ENCODE measurements at regions not wholly inside any gene's neighbourhood (a gene's known extent, or its start where the extent isn't known, plus 50 kb on each side); places are given as distances from the start of the nearest gene placed in this dataset.

- peaks cover 6% of the 10 kb centered on the region for H3K4me1 ChIP-seq
- H3K4me3 ChIP-seq, result no peak overlapping the region
- ATAC-seq (no peak), DNase-seq (no peak)
- 63 to 68% methylated on average over 2 of the region's 2 CpGs for WGBS, 2 donors
- intact Hi-C loops (cut with DNase I), result no loop called here
- no peaks in the 10 kb centered on the region for H3K9me3 ChIP-seq
- H3K36me3 ChIP-seq (replicated peaks in 1 of 2; ENCODE audit: insufficient read depth in 1 of 2, low read depth in 2 of 2), result no peaks in the 10 kb centered on the region
- H3K27ac ChIP-seq, result no peak overlapping the region
- no peaks in the 10 kb centered on the region for H3K27me3 ChIP-seq
- TF ChIP-seq POLR2A (IDR thresholded peaks at IDR 0.05) (no peak), CTCF (IDR thresholded peaks at IDR 0.05) (no peak)
Measured at GRCh38 chr5:103369125-103370120, 110.9 kb downstream of the MACIR start.

GRCh38 chr5:103367702-103368101 is 109.1 kb downstream of the MACIR start:
- WGBS, 2 donors, result 75 to 77% methylated on average over 2 of the region's 2 CpGs
- TF ChIP-seq POLR2A (IDR thresholded peaks at IDR 0.05), result no peak
- TF ChIP-seq CTCF (IDR thresholded peaks at IDR 0.05), result no peak
- H3K9me3 ChIP-seq, result no peaks in the 10 kb centered on the region
- no peak overlapping the region for H3K27ac ChIP-seq
- H3K4me1 ChIP-seq, result no peaks in the 10 kb centered on the region
- no peaks in the 10 kb centered on the region for H3K36me3 ChIP-seq (replicated peaks in 1 of 2; ENCODE audit: insufficient read depth in 1 of 2, low read depth in 2 of 2)
- H3K27me3 ChIP-seq, result no peaks in the 10 kb centered on the region
- DNase-seq (no peak), ATAC-seq (no peak)
- intact Hi-C loops (cut with DNase I), result no loop called here
- no peak overlapping the region for H3K4me3 ChIP-seq

GRCh38 chr5:103366918-103367549 is 108.5 kb downstream of the MACIR start:
- intact Hi-C loops (cut with DNase I), result no loop called here

GRCh38 chr5:103364074-103364473 is 105.5 kb downstream of the MACIR start:
- no peaks in the 10 kb centered on the region for H3K9me3 ChIP-seq
- H3K36me3 ChIP-seq (replicated peaks in 1 of 2; ENCODE audit: insufficient read depth in 1 of 2, low read depth in 2 of 2), result no peaks in the 10 kb centered on the region
- intact Hi-C loops (cut with DNase I), result no loop called here
- ATAC-seq (no peak), DNase-seq (no peak)
- no peak overlapping the region for H3K27ac ChIP-seq
- H3K4me3 ChIP-seq, result no peak overlapping the region
- no peaks in the 10 kb centered on the region for H3K4me1 ChIP-seq
- H3K27me3 ChIP-seq, result no peaks in the 10 kb centered on the region
- WGBS, 2 donors, result 78 to 84% methylated on average over 2 of the region's 2 CpGs
- TF ChIP-seq POLR2A (IDR thresholded peaks at IDR 0.05) (no peak), CTCF (IDR thresholded peaks at IDR 0.05) (no peak)

More at GRCh38 chr5:103366918-103367549, 108.5 kb downstream of the MACIR start:
- 76 to 81% methylated on average over 10 of the region's 10 CpGs for WGBS, 2 donors
- DNase-seq (no peak), ATAC-seq (no peak)
- no peak overlapping the region for H3K4me3 ChIP-seq
- H3K27me3 ChIP-seq, result no peaks in the 10 kb centered on the region
- no peak for TF ChIP-seq CTCF (IDR thresholded peaks at IDR 0.05)
- no peak for TF ChIP-seq POLR2A (IDR thresholded peaks at IDR 0.05)
- no peaks in the 10 kb centered on the region for H3K36me3 ChIP-seq (replicated peaks in 1 of 2; ENCODE audit: insufficient read depth in 1 of 2, low read depth in 2 of 2)
- H3K4me1 ChIP-seq, result no peaks in the 10 kb centered on the region
- H3K9me3 ChIP-seq, result no peaks in the 10 kb centered on the region
- no peak overlapping the region for H3K27ac ChIP-seq
